ENCODE measurements at regions not wholly inside any gene's neighbourhood (a gene's known extent, or its start where the extent isn't known, plus 50 kb on each side); places are given as distances from the start of the nearest gene placed in this dataset.

DNA sequence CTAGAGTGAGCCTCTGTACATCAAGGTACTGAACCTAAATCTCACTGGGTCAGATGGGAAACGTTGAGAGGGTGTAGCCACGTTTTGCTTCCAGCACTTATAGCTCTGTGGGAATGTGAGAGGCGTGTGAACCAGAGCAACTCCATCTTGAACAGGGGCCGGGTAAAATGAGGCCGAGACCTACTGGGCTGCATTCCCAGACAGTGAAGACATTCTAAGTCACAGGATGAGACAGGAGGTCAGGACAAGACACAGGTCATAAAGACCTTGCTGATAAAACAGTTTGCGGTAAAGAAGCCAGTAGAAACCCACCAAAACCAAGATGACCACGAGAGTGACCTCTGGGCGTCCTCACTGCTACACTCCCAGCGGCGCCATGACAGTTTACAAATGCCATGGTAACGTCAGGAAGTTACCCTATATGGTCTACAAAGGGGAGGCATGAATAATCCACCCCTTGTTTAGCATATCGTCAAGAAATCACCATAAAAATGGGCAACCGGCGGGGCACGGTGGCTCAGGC is 63.4 kb upstream of the NCOR2 start:
- no peak for DNase-seq (ENCODE audit: low read depth in 3 of 3)

DNA sequence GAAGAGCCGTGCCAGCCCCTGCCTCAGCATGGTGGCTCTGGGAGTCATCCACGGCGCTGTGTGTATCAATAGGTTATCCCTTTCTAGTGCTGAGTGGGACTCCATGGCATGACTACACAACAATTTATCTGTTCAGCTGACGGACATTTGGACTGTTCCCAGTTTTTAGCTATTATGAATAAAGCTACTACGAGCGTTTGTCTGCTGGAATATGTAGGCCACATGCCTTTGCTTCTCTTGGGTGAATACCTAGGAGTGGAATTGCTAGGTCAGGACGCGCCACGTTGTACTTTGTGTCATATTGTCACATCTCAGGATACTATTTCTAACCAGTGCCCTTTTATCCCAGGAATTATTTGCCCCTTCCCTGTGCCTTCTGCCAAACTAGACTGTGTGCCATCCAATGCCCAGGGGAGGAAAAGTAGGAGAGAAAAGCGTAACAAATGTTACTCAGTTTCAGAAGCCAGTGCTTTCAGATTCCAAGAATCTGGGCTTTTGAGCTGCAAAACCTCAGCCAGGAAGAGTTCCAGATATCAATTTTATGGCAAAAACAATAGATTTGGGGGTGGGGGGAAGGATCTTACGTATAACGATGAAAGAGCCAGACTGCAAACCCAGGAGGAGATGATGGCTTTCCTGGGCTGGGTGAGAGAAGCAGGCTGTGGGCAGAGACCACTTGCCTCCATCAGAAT is 62.5 kb upstream of the NCOR2 start:
- DNase-seq (ENCODE audit: low read depth in 3 of 3), result no peak

- DNase-seq (ENCODE audit: low read depth in 3 of 3), result no peak
These were observed 61.7 kb upstream of the NCOR2 start for GRCh38 chr12:124629117-124629516.

GRCh38 chr12:124627956-124628355 is 60.5 kb upstream of the NCOR2 start:
- no peak for DNase-seq (ENCODE audit: low read depth in 3 of 3)

DNA sequence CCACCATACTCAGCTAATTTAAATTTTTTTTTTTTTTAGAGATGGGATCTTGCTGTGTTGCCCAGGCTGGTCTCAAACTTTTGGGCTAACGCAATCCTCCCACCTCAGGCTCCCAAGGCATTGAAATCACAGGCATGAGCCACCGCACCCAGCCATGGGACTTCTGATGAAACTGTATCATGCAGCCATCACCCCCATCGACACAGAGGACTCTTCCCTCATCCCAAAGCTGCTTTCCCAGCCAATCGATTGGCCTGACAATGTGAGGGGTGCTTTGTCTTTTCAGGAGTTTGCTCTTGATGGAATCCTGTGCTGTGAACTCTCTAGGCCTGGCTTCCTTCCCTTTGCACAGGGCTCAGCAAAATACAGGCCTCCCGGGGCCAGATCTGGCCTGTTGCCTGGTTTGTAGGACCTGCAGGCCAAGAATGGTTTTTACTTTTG is 59.6 kb upstream of the NCOR2 start:
- no peak for DNase-seq (ENCODE audit: low read depth in 3 of 3)

- DNase-seq (ENCODE audit: low read depth in 3 of 3), result no peak
These were observed 58.7 kb upstream of the NCOR2 start for GRCh38 chr12:124625867-124626675.

DNA sequence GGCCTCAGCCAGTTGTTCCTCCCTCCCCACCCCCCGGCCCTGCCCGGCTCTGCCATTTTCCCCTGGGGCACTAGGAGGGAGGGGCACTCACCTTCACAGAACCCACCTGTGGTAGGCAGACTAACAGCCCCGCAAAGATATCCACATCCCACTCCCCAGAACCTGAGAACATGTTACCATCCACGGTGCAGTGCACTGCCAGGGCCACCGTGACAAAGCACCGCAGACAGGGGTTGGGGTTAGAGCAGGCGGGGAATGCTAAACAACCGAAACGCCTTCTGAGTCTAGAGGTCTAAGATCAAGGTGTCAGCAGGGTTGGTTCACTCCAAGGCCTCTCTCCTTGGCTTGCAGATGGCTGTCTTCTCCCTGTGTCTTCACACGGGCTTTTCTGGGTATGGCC is 57.4 kb upstream of the NCOR2 start:
- DNase-seq (ENCODE audit: low read depth in 3 of 3), result no peak

GRCh38 chr12:124623344-124624035 is 56.1 kb upstream of the NCOR2 start:
- no peak for DNase-seq (ENCODE audit: low read depth in 3 of 3)

- DNase-seq (ENCODE audit: low read depth in 3 of 3), result no peak
These were observed 55.4 kb upstream of the NCOR2 start for GRCh38 chr12:124622764-124623163.

GRCh38 chr12:124622331-124622730 is 54.9 kb upstream of the NCOR2 start:
- DNase-seq (ENCODE audit: low read depth in 3 of 3), result no peak

GRCh38 chr12:124621296-124621660 is 53.9 kb upstream of the NCOR2 start:
- DNase-seq (ENCODE audit: low read depth in 3 of 3), result no peak

DNA sequence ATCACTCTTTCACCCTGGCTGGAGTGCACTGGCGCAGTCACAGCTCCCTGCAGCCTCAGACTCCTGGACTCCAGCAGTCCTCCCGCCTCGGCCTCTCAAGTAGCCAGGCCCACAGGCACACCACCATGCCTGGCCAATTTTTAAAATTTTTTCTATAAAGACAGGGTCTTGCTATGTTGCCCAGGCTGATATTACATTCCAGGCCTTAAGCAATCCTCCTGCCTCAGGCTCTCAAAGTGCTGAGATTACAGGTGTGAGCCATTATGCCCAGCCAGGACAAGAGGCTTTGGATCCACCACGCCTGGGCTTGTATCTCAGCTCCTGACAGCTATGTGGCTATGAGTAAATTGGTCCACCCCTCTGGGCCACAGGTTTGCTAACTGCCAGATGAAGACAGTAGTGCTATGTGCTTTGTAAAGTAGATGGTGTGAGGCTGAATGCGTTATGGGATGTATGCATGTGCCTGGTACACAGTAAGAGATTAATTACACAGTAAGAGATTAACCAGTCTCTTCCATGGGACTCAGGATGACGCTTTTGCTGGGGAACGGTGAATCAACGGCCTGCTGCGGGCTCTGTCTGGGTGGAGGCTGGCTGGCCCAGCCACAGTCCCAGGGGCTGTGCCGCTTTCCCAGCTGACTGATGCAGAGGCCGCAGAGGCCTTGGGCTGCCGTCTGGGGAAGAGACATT is 53.3 kb upstream of the NCOR2 start:
- no peak for DNase-seq (ENCODE audit: low read depth in 3 of 3)

- no peak for DNase-seq (ENCODE audit: low read depth in 3 of 3)
These were observed 51.0 kb upstream of the NCOR2 start for GRCh38 chr12:124618291-124618902.

- DNase-seq (ENCODE audit: low read depth in 3 of 3), result no peak
These were observed 50.2 kb upstream of the NCOR2 start for GRCh38 chr12:124617615-124618014.

All from stimulated activated CD4-positive, alpha-beta T cell treated with anti-CD3 and anti-CD28 coated beads, TNF-alpha, amount 100 ng/mL, for 48 hours (primary cell).